ENCODE measurements at regions not wholly inside any gene's neighbourhood (a gene's known extent, or its start where the extent isn't known, plus 50 kb on each side); places are given as distances from the start of the nearest gene placed in this dataset.

GRCh38 chr9:87433853-87434252, 63.8 kb upstream of the DAPK1 start:
- TF ChIP-seq, protein P1, sequence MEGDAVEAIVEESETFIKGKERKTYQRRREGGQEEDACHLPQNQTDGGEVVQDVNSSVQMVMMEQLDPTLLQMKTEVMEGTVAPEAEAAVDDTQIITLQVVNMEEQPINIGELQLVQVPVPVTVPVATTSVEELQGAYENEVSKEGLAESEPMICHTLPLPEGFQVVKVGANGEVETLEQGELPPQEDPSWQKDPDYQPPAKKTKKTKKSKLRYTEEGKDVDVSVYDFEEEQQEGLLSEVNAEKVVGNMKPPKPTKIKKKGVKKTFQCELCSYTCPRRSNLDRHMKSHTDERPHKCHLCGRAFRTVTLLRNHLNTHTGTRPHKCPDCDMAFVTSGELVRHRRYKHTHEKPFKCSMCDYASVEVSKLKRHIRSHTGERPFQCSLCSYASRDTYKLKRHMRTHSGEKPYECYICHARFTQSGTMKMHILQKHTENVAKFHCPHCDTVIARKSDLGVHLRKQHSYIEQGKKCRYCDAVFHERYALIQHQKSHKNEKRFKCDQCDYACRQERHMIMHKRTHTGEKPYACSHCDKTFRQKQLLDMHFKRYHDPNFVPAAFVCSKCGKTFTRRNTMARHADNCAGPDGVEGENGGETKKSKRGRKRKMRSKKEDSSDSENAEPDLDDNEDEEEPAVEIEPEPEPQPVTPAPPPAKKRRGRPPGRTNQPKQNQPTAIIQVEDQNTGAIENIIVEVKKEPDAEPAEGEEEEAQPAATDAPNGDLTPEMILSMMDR (IDR thresholded peaks at IDR 0.05; ENCODE audit: low read depth, low read length, poor library complexity, severe bottlenecking) = no peak
- no peak for TF ChIP-seq EZH2phosphoT487 (IDR thresholded peaks at IDR 0.05; ENCODE audit: borderline replicate concordance, low read length)

Measured in DOHH2 (cell line).